Activated CD8-positive, alpha-beta memory T cell treated with anti-CD3 and anti-CD28 coated beads for 24 hours (primary cell): ENCODE measurements at regions not wholly inside any gene's neighbourhood (a gene's known extent, or its start where the extent isn't known, plus 50 kb on each side); places are given as distances from the start of the nearest gene placed in this dataset.

Experiments
- DNase-seq: peaks from one replicate; pipeline ENCODE4 v3.0.0-alpha.2; 2020

DNA sequence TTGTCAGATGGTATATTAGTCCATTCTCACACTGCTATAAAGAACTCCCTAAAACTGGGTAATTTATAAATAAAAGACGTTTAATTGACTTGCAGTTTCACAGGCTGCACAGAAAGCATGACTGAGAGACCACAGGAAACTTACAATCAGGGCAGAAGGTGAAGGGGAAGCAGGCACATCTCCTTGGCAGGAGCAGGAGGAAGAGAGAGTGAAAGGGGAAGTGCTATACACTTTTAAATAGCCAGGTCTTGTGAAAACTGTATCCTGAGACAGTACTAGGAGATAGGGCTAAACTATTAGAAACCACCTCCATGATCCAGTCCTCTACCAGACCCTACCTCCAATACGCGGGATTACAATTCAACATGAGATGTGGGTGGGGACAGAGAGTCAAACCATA lies 193.9 kb upstream of the KCNG1 start:
- DNase-seq, result no peak

DNA sequence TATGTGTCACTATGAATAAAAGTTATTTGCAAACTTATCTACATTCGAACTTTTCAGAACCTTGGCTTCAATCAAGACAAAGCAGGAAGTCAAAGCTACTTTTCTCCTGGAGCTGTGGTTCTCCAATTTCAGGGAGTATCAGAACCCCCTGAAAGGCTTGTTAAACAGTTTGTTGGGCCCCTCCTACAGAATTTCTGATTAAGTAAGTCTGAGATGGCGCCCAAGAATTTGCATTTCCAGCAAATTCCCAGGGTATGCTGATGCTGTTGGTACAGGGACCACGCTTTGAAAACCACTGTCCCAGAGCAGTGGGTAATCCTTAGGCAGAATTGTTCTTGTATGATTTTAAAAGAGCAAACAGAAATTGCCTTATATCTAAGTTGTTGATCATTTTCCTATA lies 189.9 kb upstream of the KCNG1 start:
- no peak for DNase-seq

DNA sequence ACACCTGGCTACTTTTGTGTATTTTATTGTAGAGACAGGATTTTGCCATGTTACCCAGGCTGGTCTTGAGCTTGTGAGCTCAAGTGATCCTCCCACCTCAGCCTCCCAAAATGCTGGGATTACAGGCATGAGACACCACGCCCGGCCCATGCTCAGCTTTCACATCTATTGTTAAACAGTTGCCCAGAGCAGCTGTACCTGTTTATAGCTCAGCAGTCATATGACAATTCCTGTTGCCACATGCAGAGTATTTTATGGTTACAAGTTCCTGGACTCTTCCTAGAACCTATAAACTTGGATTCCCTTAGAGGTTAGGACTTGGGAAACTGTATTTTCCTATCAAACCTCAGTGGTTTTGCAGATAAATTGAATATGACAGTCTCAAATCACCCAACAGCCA lies 188.3 kb upstream of the KCNG1 start:
- no peak for DNase-seq

GRCh38 chr20:51210084-51210483 lies 187.2 kb upstream of the KCNG1 start:
- no peak for DNase-seq

DNA sequence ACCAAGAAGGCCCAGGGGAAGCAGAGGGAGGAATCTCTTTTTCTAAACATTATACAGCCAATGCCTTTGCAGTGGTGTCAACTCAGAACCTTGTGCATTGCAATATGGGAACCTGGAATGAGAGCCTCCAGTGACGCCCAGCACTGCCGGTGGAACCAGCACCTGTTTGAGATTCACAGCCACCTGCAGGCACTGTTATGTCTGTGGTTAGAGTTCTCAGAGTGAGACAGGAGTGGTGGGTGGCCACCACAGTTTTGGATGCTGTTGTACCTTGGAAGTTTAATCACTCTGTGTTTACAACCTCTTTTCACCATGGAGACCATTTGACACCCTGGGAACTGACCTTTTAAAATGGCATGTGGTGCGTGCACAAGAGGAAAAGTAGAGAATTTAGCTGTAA lies 185.3 kb upstream of the KCNG1 start:
- DNase-seq, result no peak

GRCh38 chr20:51206032-51206662 lies 183.2 kb upstream of the KCNG1 start:
- no peak for DNase-seq

GRCh38 chr20:51204794-51205193 lies 181.9 kb upstream of the KCNG1 start:
- DNase-seq, result no peak

DNA sequence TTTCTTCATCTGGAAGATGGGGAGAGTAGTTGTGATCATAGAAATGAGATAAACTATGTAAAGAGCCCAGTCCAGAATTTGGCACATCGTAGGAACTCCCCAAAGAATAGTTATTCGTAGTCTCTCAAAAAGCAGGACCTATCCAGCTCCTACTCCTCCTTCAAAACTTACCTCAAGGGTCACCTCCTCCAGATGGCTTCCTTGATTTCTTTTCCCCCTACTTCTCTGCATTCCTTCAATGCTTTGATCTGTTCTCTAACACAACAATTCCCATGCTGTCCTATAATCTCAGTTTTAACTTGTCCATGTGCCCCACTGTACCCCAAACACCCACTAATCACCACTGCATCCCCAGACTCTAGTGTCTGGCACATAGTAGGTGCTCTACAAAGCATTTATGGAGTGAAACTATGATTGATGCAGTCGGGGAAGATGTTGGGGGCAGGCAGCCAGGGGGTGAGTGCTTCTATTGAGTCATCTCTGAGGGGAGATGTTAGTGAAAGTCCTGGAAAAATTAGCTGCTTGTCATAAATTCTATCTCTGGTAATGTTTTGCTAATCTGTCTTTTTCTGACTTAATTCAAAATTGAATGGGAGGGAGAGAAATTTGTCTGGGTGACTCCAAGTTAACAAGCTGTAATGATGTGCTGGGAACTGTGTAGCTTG lies 181.3 kb upstream of the KCNG1 start:
- DNase-seq, result no peak

DNA sequence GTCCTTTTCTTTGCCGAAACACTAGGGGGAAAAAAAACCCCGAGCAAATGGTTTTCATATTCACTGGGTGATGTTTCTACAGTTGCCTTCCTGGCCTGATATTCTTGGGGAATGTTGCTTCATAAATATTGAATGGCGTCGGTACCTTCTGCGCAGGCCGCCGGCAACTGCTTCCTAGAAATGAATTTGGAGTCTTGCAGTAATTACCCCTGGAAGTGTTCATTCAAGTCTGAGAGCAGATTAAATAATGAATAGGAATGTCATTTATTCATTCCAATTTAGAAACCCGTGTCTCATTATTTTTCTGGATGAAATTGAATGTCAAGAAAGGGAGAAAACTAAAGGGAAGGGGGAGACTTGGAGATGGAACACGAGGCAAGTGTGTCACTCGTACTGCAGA lies 179.4 kb upstream of the KCNG1 start:
- no peak for DNase-seq

- no peak for DNase-seq
Measured at GRCh38 chr20:51199920-51200319, 177.0 kb upstream of the KCNG1 start.

GRCh38 chr20:51198876-51199523 lies 176.1 kb upstream of the KCNG1 start:
- no peak for DNase-seq

- no peak for DNase-seq
Measured at GRCh38 chr20:51198238-51198637, 175.3 kb upstream of the KCNG1 start.

DNA sequence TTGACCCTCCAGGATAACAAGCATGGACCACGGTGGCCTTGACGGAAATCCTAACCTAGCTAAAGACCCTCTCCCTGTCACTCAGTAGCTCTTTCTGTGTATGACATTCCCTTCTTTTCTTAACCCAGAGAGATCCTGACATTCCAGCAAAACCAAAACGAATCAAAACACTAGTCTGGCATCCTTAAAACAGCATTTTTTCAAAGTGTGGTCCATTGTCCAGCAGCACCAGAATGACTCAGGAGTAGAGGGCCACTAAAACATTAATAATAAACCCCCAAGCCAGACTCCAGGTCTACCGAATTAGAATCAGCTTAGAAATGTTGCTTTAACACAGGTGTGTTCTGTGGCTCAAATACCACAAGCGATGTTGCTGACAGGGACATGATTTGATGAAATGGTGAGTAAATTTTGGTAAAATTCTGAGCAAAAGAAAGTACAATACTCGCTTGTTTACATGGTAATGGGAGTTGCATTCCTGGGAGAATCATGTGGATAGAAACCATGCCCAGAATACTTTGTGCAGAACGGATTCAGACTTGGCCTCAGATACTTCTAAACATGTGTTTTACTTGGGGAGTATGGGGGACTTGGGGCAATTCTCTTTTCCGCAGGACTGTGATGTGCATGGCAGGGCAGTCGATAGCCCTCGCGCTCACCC lies 174.2 kb upstream of the KCNG1 start:
- DNase-seq, result no peak

- no peak for DNase-seq
Measured at GRCh38 chr20:51195990-51196389, 173.1 kb upstream of the KCNG1 start.

GRCh38 chr20:51195419-51195901 lies 172.6 kb upstream of the KCNG1 start:
- no peak for DNase-seq

DNA sequence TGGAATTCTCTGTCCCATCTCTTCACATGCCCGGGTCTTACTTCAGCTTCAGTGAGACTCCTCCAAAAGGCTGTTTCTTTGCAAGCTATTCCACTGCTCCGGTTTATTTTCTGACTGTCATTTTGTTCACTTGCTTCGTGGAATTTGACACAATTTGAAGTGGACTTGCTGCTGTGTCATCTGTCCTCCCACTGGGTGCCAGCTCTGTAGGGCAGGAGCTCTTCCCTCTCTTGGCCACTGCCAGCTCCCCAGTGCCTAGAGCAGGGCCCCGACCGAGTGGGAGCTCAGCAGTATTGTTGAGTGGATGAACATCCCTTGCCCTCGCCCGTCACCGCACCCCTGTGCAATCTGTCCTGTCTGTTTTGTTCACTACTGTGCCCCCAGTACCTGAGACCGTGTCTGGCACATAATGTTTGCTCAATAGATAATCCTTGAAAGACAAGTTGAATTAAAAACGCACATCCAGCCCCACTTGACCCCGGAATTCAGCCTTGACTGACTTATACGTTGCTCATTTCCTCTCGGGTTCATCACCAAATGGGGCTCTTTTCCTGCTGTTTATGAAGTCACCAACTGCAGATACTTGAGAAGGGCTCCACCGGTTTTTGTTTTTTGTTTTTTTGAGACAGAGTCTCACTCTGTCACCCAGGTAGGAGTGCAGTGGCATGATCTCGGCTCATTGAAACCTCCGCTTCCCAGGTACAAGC lies 170.3 kb upstream of the KCNG1 start:
- no peak for DNase-seq

GRCh38 chr20:51190783-51191180 lies 167.9 kb upstream of the KCNG1 start:
- DNase-seq, result no peak

DNA sequence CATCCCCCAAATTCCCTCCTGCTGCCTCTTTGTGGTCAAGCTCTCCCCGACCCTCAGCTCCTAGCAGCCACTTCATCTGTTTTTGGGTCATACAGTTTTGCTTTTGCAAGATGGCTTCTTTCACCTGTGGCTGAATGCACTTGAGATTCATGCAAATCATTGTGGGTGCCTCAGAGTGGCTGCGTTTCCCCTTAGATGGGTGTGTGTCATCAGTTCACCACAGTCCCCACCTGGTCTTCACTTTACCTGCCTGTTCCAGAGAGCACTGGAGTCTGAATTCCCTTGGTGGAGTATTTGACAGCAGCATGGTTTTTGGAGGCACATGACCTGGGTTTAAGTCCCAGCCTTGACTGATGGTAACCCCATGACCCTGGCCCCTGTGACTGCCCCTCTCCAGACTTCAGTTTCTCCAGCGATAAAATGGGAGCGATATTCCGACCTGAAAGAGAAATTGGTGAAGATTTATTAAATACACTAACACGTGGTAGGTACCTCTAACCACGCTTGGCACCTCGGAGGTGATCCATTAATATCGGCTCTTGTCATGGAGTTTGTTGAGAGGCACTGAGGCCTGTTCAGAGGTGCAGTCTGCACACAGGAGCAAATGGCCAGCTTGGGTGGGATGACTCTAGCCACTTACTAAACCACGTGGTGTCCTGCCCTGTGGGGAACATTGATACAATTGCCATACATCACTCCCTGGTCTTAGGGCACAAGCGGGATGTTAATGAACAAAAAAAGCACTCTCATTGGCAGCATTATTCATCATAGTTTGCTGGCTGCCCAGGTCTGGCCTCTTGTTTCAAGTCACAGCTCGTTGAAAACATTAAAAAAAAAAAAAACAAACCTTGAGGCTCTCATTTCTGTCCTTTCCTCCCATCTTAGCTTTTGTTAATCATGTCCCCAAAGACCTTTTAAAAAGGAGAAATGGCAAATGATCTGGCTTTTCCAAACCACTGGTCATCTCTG lies 167.2 kb upstream of the KCNG1 start:
- DNase-seq, result no peak

GRCh38 chr20:51188941-51189340 lies 166.0 kb upstream of the KCNG1 start:
- DNase-seq, result no peak

GRCh38 chr20:51187261-51187660 lies 164.4 kb upstream of the KCNG1 start:
- DNase-seq, result no peak

GRCh38 chr20:51185861-51186260 lies 163.0 kb upstream of the KCNG1 start:
- DNase-seq, result peak; percentile 28

GRCh38 chr20:51185277-51185676 lies 162.4 kb upstream of the KCNG1 start:
- DNase-seq, result peak; percentile 33
